HepG2 (cell line): ENCODE measurements at regions not wholly inside any gene's neighbourhood (a gene's known extent, or its start where the extent isn't known, plus 50 kb on each side); places are given as distances from the start of the nearest gene placed in this dataset.

Source experiments
- BCL6 ChIP-seq: IDR thresholded peaks from 2 replicates; pipeline ENCODE4 v1.6.1; 2016; ENCODE audit warnings: missing genetic modification reagents, missing compliant biosample characterization
- BRD4 ChIP-seq: sonication (generic); formaldehyde crosslinking; IDR thresholded peaks from 2 replicates; pipeline ENCODE4 v1.4.0; 2020; ENCODE audit warnings: missing genetic modification reagents
- CEBPZ ChIP-seq: IDR thresholded peaks from 2 replicates; pipeline ENCODE4 v1.6.1; 2012; ENCODE audit warnings: low read length, improper control_type of control experiment
- CREB3 ChIP-seq: sonication (generic); formaldehyde crosslinking; IDR thresholded peaks from 2 replicates; pipeline ENCODE4 v1.5.0; 2020; ENCODE audit warnings: missing genetic modification reagents
- DBP ChIP-seq: sonication (generic); formaldehyde crosslinking; IDR thresholded peaks from 2 replicates; pipeline ENCODE4 v1.4.0; 2020; ENCODE audit warnings: missing genetic modification reagents; ENCODE audit errors: not compliant biosample characterization
- HMG20A ChIP-seq: IDR thresholded peaks from 2 replicates; pipeline ENCODE4 v1.6.1; 2016; ENCODE audit warnings: borderline replicate concordance
- HMG20B ChIP-seq: conservative IDR thresholded peaks from 2 replicates; pipeline ENCODE4 v1.6.1; 2016; ENCODE audit warnings: missing genetic modification reagents, missing compliant biosample characterization
- HOXA9 ChIP-seq: sonication (generic); formaldehyde crosslinking; IDR thresholded peaks from 2 replicates; pipeline ENCODE4 v1.8.1; 2022; ENCODE audit warnings: missing genetic modification reagents, mild to moderate bottlenecking, moderate library complexity, borderline replicate concordance
- NR2F1 ChIP-seq, 2 experiments: fragments of 450-650 bp in 1 of 2; formaldehyde crosslinking in 1 of 2; IDR thresholded peaks; 2 replicates each; pipeline versions ENCODE4 v1.5.0 to v1.6.1; 2016 to 2020; ENCODE audit warnings: mild to moderate bottlenecking in 1 of 2, missing compliant biosample characterization in 1 of 2, missing genetic modification reagents in 1 of 2, moderate library complexity in 1 of 2
- RXRB ChIP-seq: IDR thresholded peaks from 2 replicates; pipeline ENCODE4 v1.6.1; 2016; ENCODE audit warnings: borderline replicate concordance, missing genetic modification reagents, missing compliant biosample characterization
- SALL1 ChIP-seq: sonication (generic); formaldehyde crosslinking; IDR thresholded peaks from 2 replicates; pipeline ENCODE4 v1.8.0; 2022; ENCODE audit warnings: mild to moderate bottlenecking, missing genetic modification reagents
- ZNF18 ChIP-seq: sonication (generic); formaldehyde crosslinking; IDR thresholded peaks from 2 replicates; pipeline ENCODE4 v1.8.0; 2022; ENCODE audit warnings: mild to moderate bottlenecking, missing genetic modification reagents; ENCODE audit not compliant: insufficient replicate concordance
- ZNF280B ChIP-seq: sonication (generic); formaldehyde crosslinking; IDR thresholded peaks from 2 replicates; pipeline ENCODE4 v1.5.0; 2020; ENCODE audit warnings: missing genetic modification reagents, mild to moderate bottlenecking, borderline replicate concordance
- ZNF343 ChIP-seq: sonication (generic); formaldehyde crosslinking; IDR thresholded peaks from 2 replicates; pipeline ENCODE4 v1.4.0; 2020; ENCODE audit warnings: mild to moderate bottlenecking, missing genetic modification reagents
- ZNF678 ChIP-seq: sonication (generic); formaldehyde crosslinking; IDR thresholded peaks from 2 replicates; pipeline ENCODE4 v1.4.0; 2020; ENCODE audit warnings: mild to moderate bottlenecking, missing genetic modification reagents
- ZNF800 ChIP-seq: sonication (generic); formaldehyde crosslinking; IDR thresholded peaks from 2 replicates; pipeline ENCODE4 v1.4.0; 2020; ENCODE audit warnings: missing genetic modification reagents
- ZSCAN9 ChIP-seq: IDR thresholded peaks from 2 replicates; pipeline ENCODE4 v1.6.1; 2016; ENCODE audit warnings: borderline replicate concordance

GRCh38 chr3:15858547-15859506, 61.0 kb upstream of the ANKRD28 start (continued):
- TF ChIP-seq BRD4 (CRISPR knock-in tag) (0 out of 2 replicates have a peak, but pooled peaks have one; percentile 23), DBP (CRISPR knock-in tag) (no peak), CREB3 (CRISPR knock-in tag) (0 out of 2 replicates have a peak, but pooled peaks have one; percentile 69), ZNF343 (CRISPR knock-in tag) (0 out of 2 replicates have a peak, but pooled peaks have one; percentile 78), ZNF678 (CRISPR knock-in tag) (no peak), ZSCAN9 (CRISPR knock-in tag) (peak; percentile 70; the same call in 1 of the 2 replicates), ZNF18 (CRISPR knock-in tag) (peak; percentile 36), ZNF280B (CRISPR knock-in tag) (peak; percentile 62; the same call in 1 of the 2 replicates), BCL6 (CRISPR knock-in tag) (peak; percentile 84), RXRB (CRISPR knock-in tag) (peak; percentile 93), SALL1 (peak; percentile 85), ZNF800 (CRISPR knock-in tag) (0 out of 2 replicates have a peak, but pooled peaks have one; percentile 27), HMG20A (CRISPR knock-in tag) (0 out of 2 replicates have a peak, but pooled peaks have one; percentile 33), CEBPZ (no peak), HOXA9 (CRISPR knock-in tag) (peak; percentile 37; the same call in 1 of the 2 replicates), HMG20B (no peak), NR2F1 (CRISPR knock-in tag; IDR thresholded peaks at IDR 0.05) (peak; percentile 98 to 99)
